ENCODE measurements at regions not wholly inside any gene's neighbourhood (a gene's known extent, or its start where the extent isn't known, plus 50 kb on each side); places are given as distances from the start of the nearest gene placed in this dataset.
A peak's percentile ranks its signal among the peaks of the same experiment; 100 is the strongest.

GRCh38 chr14:106831322-106831720 lies 1304.9 kb downstream of the TMEM121 start:
- H3K9me3 ChIP-seq (ENCODE audit: control insufficient read depth in 4 of 4, low read length in 3 of 4), result no peaks in the 10 kb centered on the region
- peak in 1 of 2 donors; percentile 17 for TF ChIP-seq RXRA (IDR thresholded peaks at IDR 0.05)
- TF ChIP-seq CTCF (IDR thresholded peaks at IDR 0.05; ENCODE audit: low read depth, low read length, missing input control), result peak; percentile 27
- no peak for TF ChIP-seq REST (IDR thresholded peaks at IDR 0.05)
- H3K4me3 ChIP-seq (ENCODE audit: low read depth in 1 of 3, low read length in 3 of 3), result no peak overlapping the region
- no peak overlapping the region for H3K9ac ChIP-seq (ENCODE audit: low read depth in 1 of 2, low read length in 2 of 2)
- peaks cover 0 to 16% (median 2%) of the 10 kb centered on the region in 4 donors for H3K27me3 ChIP-seq (ENCODE audit: control insufficient read depth in 4 of 4, insufficient read depth in 4 of 4, low read length in 3 of 4)
- no peaks in the 10 kb centered on the region for H3K4me1 ChIP-seq (ENCODE audit: control insufficient read depth in 4 of 4, insufficient read depth in 4 of 4, low read length in 3 of 4)
- no peak overlapping the region for H3K27ac ChIP-seq (ENCODE audit: low read depth in 1 of 2, low read length in 2 of 2)
- 77% methylated on average over 11 of the region's 11 CpGs for WGBS
- no peaks in the 10 kb centered on the region for H3K36me3 ChIP-seq (ENCODE audit: control insufficient read depth in 4 of 4, insufficient read depth in 3 of 4, low read depth in 1 of 4, low read length in 3 of 4)
- no peak for DNase-seq (ENCODE audit: low spot score)

- no peak overlapping the region for H3K9ac ChIP-seq (ENCODE audit: low read depth in 1 of 2, low read length in 2 of 2)
- 78% methylated on average over 4 of the region's 4 CpGs for WGBS
- peaks cover 0 to 4% (median 2%) of the 10 kb centered on the region in 4 donors for H3K27me3 ChIP-seq (ENCODE audit: control insufficient read depth in 4 of 4, insufficient read depth in 4 of 4, low read length in 3 of 4)
- no peak for TF ChIP-seq SP1 (IDR thresholded peaks at IDR 0.05)
- no peak for TF ChIP-seq EGR1 (IDR thresholded peaks at IDR 0.05; ENCODE audit: low read depth in 2 of 2)
- TF ChIP-seq YY1 (IDR thresholded peaks at IDR 0.05), result no peak
- TF ChIP-seq ZBTB33 (IDR thresholded peaks at IDR 0.05), result no peak
- no peak for TF ChIP-seq RAD21 (IDR thresholded peaks at IDR 0.05)
- TF ChIP-seq NR2F2 (IDR thresholded peaks at IDR 0.05), result no peak
- no peak for TF ChIP-seq HNF4G (IDR thresholded peaks at IDR 0.05)
- no peak for TF ChIP-seq MAX (IDR thresholded peaks at IDR 0.05)
- no peak for DNase-seq (ENCODE audit: low spot score)
- H3K27ac ChIP-seq (ENCODE audit: low read depth in 1 of 2, low read length in 2 of 2), result no peak overlapping the region
- H3K36me3 ChIP-seq (ENCODE audit: control insufficient read depth in 4 of 4, insufficient read depth in 3 of 4, low read depth in 1 of 4, low read length in 3 of 4), result no peaks in the 10 kb centered on the region
- H3K4me1 ChIP-seq (ENCODE audit: control insufficient read depth in 4 of 4, insufficient read depth in 4 of 4, low read length in 3 of 4), result peaks cover 0 to 3% (median 1%) of the 10 kb centered on the region in 4 donors
- no peak overlapping the region for H3K4me3 ChIP-seq (ENCODE audit: low read depth in 1 of 3, low read length in 3 of 3)
- H3K9me3 ChIP-seq (ENCODE audit: control insufficient read depth in 4 of 4, low read length in 3 of 4), result no peaks in the 10 kb centered on the region
These were observed 1311.5 kb downstream of the TMEM121 start for GRCh38 chr14:106837870-106838269.
